GM23338 (cell line): ENCODE measurements at regions not wholly inside any gene's neighbourhood (a gene's known extent, or its start where the extent isn't known, plus 50 kb on each side); places are given as distances from the start of the nearest gene placed in this dataset.
"Not testable (repeated sequence)": the region's sequence is repeated elsewhere in the genome, so short reads cannot be mapped to it uniquely, and the experiment has no call there.

Experiments used
- ATAC-seq: fragments of 200-7000 bp; cut with Tn5 transposase; 3 replicates; pipeline ENCODE4 v1.9.1; 2020
- DNase-seq: peaks from one replicate; pipeline ENCODE4 v3.0.0-alpha.2; 2015; ENCODE audit warnings: low spot score
- H2AFZ ChIP-seq: fragments of 200-600 bp; sonication (generic); 2 replicates; pipeline ENCODE4 v1.8.0; 2016; ENCODE audit warnings: antibody characterized with exemption, mild to moderate bottlenecking, moderate library complexity
- H3F3A ChIP-seq: fragments of 200-600 bp; sonication (generic); replicated peaks from 2 replicates; pipeline ENCODE4 v1.8.0; 2017; ENCODE audit warnings: antibody characterized with exemption, mixed run types, low read depth
- H3K27ac ChIP-seq: fragments of 200-600 bp; sonication (generic); 2 replicates; pipeline ENCODE4 v1.6.1; 2016; ENCODE audit warnings: low read depth
- H3K27me3 ChIP-seq: fragments of 200-600 bp; sonication (generic); 2 replicates; pipeline ENCODE4 v1.8.0; 2016; ENCODE audit warnings: mild to moderate bottlenecking, mixed run types, moderate library complexity; ENCODE audit not compliant: insufficient read depth
- H3K36me3 ChIP-seq: fragments of 200-600 bp; sonication (generic); 2 replicates; pipeline ENCODE4 v1.8.0; 2016; ENCODE audit warnings: mild to moderate bottlenecking; ENCODE audit not compliant: insufficient read depth
- H3K4me1 ChIP-seq: fragments of 200-600 bp; sonication (generic); 2 replicates; pipeline ENCODE4 v1.8.0; 2016; ENCODE audit warnings: mild to moderate bottlenecking, moderate library complexity; ENCODE audit not compliant: insufficient read depth
- H3K4me2 ChIP-seq: fragments of 200-600 bp; sonication (generic); 2 replicates; pipeline ENCODE4 v1.7.1; 2017; ENCODE audit warnings: mixed run types
- H3K4me3 ChIP-seq: fragments of 200-600 bp; sonication (generic); 2 replicates; pipeline ENCODE4 v1.6.1; 2016; ENCODE audit warnings: mixed run types
- H3K79me2 ChIP-seq: fragments of 200-600 bp; sonication (generic); replicated peaks from 2 replicates; pipeline ENCODE4 v1.8.0; 2017; ENCODE audit warnings: mild to moderate bottlenecking; ENCODE audit not compliant: insufficient read depth
- H3K9me2 ChIP-seq: fragments of 200-600 bp; sonication (generic); 2 replicates; pipeline ENCODE4 v1.8.0; 2017; ENCODE audit not compliant: insufficient read depth
- H4K20me1 ChIP-seq: fragments of 200-600 bp; sonication (generic); replicated peaks from 2 replicates; pipeline ENCODE4 v1.8.0; 2017; ENCODE audit warnings: mild to moderate bottlenecking; ENCODE audit not compliant: insufficient read depth
- H3K27ac Mint-ChIP-seq: 2 replicates; pipeline ENCODE4 v1.8.0; 2020; ENCODE audit warnings: inconsistent platforms, mild to moderate bottlenecking, moderate library complexity, mixed read lengths
- H3K27me3 Mint-ChIP-seq: 3 replicates; pipeline ENCODE4 v1.8.0; 2022; ENCODE audit warnings: low read depth, mild to moderate bottlenecking, moderate library complexity, mixed read lengths, inconsistent platforms; ENCODE audit not compliant: insufficient read depth, poor library complexity
- H3K36me3 Mint-ChIP-seq: 3 replicates; pipeline ENCODE4 v1.8.0; 2021; ENCODE audit warnings: low read depth, mild to moderate bottlenecking, inconsistent platforms, moderate library complexity, mixed read lengths
- H3K4me1 Mint-ChIP-seq: 3 replicates; pipeline ENCODE4 v1.8.0; 2020; ENCODE audit warnings: mild to moderate bottlenecking, inconsistent platforms, mixed read lengths
- H3K4me3 Mint-ChIP-seq: 3 replicates; pipeline ENCODE4 v1.8.0; 2021; ENCODE audit warnings: moderate library complexity, mild to moderate bottlenecking, inconsistent platforms, mixed read lengths
- H3K9me3 Mint-ChIP-seq: 3 replicates; pipeline ENCODE4 v1.8.0; 2020; ENCODE audit warnings: moderate library complexity, mild to moderate bottlenecking, inconsistent platforms, mixed read lengths
- EZH2phosphoT487 ChIP-seq: fragments of 200-600 bp; sonication (generic); IDR thresholded peaks from one replicate; pipeline ENCODE4 v1.8.1; 2018; ENCODE audit warnings: antibody characterized with exemption; ENCODE audit not compliant: unreplicated experiment
- TF ChIP-seq, protein P1 (sequence below): fragments of 250-450 bp; sonication (Bioruptor Pico); IDR thresholded peaks from 2 replicates; pipeline ENCODE4 v1.5.0; 2020; ENCODE audit warnings: mild to moderate bottlenecking, moderate library complexity

DNA sequence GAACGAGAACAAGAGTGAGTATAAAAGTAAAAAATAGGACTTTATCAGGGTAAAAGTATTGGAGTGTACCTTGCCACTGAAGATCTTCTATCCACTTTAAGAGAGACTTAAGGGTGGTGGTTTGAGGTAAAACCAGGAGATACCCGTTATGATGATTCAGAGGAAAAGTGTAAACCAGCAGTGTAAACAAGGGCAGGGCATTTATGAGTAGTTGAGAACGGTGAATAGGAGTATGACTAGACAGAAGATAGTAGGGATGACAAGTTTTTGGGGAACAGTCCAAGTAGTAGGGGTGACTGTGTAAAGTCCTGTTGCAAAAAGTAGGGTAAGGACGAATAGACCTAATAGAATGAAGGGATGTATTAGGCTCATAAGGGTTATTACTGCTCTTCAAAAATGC is 131.5 kb upstream of the VANGL1 start:
- H3K36me3 Mint-ChIP-seq, H3K27ac ChIP-seq, H3K79me2 ChIP-seq, H3F3A ChIP-seq, H3K4me2 ChIP-seq, H3K9me2 ChIP-seq, H3K27me3 Mint-ChIP-seq, H2AFZ ChIP-seq, ATAC-seq, H3K27ac Mint-ChIP-seq, H3K27me3 ChIP-seq, H3K36me3 ChIP-seq, H3K4me3 ChIP-seq, H3K4me3 Mint-ChIP-seq, H3K9me3 Mint-ChIP-seq, H3K4me1 ChIP-seq, H4K20me1 ChIP-seq, DNase-seq: not testable (repeated sequence)
- peaks cover 11% of the 10 kb centered on the region; the same call in 2 of the 3 replicates for H3K4me1 Mint-ChIP-seq

GRCh38 chr1:115507901-115508300 is 133.9 kb upstream of the VANGL1 start:
- H3K4me1 ChIP-seq: 0 out of 2 replicates have a peak, but pooled peaks cover 3% of the 10 kb centered on the region
- no peak overlapping the region for H2AFZ ChIP-seq
- no peaks in the 10 kb centered on the region for H3K27me3 ChIP-seq
- DNase-seq: no peak
- peaks cover 2% of the 10 kb centered on the region for H3K27me3 Mint-ChIP-seq
- no peaks in the 10 kb centered on the region for H3K36me3 Mint-ChIP-seq
- H3K4me3 Mint-ChIP-seq: no peak overlapping the region
- no peak for ATAC-seq
- H3K9me3 Mint-ChIP-seq: no peaks in the 10 kb centered on the region; the same call in 2 of the 3 replicates
- no peak overlapping the region for H3K4me3 ChIP-seq
- H3K27ac Mint-ChIP-seq: no peak overlapping the region
- H3K4me2 ChIP-seq: no peak overlapping the region
- H3K36me3 ChIP-seq: no peaks in the 10 kb centered on the region
- no peaks in the 10 kb centered on the region for H4K20me1 ChIP-seq
- H3K27ac ChIP-seq: no peak overlapping the region
- no peaks in the 10 kb centered on the region for H3K9me2 ChIP-seq
- H3F3A ChIP-seq: no peaks in the 10 kb centered on the region
- no peak for TF ChIP-seq EZH2phosphoT487
- TF ChIP-seq, protein P1, sequence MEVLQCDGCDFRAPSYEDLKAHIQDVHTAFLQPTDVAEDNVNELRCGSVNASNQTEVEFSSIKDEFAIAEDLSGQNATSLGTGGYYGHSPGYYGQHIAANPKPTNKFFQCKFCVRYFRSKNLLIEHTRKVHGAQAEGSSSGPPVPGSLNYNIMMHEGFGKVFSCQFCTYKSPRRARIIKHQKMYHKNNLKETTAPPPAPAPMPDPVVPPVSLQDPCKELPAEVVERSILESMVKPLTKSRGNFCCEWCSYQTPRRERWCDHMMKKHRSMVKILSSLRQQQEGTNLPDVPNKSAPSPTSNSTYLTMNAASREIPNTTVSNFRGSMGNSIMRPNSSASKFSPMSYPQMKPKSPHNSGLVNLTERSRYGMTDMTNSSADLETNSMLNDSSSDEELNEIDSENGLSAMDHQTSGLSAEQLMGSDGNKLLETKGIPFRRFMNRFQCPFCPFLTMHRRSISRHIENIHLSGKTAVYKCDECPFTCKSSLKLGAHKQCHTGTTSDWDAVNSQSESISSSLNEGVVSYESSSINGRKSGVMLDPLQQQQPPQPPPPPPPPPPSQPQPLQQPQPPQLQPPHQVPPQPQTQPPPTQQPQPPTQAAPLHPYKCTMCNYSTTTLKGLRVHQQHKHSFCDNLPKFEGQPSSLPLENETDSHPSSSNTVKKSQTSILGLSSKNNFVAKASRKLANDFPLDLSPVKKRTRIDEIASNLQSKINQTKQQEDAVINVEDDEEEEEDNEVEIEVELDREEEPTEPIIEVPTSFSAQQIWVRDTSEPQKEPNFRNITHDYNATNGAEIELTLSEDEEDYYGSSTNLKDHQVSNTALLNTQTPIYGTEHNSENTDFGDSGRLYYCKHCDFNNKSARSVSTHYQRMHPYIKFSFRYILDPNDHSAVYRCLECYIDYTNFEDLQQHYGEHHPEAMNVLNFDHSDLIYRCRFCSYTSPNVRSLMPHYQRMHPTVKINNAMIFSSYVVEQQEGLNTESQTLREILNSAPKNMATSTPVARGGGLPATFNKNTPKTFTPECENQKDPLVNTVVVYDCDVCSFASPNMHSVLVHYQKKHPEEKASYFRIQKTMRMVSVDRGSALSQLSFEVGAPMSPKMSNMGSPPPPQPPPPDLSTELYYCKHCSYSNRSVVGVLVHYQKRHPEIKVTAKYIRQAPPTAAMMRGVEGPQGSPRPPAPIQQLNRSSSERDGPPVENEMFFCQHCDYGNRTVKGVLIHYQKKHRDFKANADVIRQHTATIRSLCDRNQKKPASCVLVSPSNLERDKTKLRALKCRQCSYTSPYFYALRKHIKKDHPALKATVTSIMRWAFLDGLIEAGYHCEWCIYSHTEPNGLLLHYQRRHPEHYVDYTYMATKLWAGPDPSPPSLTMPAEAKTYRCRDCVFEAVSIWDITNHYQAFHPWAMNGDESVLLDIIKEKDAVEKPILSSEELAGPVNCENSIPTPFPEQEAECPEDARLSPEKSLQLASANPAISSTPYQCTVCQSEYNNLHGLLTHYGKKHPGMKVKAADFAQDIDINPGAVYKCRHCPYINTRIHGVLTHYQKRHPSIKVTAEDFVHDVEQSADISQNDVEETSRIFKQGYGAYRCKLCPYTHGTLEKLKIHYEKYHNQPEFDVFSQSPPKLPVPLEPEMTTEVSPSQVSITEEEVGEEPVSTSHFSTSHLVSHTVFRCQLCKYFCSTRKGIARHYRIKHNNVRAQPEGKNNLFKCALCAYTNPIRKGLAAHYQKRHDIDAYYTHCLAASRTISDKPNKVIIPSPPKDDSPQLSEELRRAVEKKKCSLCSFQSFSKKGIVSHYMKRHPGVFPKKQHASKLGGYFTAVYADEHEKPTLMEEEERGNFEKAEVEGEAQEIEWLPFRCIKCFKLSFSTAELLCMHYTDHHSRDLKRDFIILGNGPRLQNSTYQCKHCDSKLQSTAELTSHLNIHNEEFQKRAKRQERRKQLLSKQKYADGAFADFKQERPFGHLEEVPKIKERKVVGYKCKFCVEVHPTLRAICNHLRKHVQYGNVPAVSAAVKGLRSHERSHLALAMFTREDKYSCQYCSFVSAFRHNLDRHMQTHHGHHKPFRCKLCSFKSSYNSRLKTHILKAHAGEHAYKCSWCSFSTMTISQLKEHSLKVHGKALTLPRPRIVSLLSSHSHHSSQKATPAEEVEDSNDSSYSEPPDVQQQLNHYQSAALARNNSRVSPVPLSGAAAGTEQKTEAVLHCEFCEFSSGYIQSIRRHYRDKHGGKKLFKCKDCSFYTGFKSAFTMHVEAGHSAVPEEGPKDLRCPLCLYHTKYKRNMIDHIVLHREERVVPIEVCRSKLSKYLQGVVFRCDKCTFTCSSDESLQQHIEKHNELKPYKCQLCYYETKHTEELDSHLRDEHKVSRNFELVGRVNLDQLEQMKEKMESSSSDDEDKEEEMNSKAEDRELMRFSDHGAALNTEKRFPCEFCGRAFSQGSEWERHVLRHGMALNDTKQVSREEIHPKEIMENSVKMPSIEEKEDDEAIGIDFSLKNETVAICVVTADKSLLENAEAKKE: no peak
- no peaks in the 10 kb centered on the region for H3K79me2 ChIP-seq
- peaks cover 11% of the 10 kb centered on the region; the same call in 2 of the 3 replicates for H3K4me1 Mint-ChIP-seq
